Superior temporal gyrus (tissue), 1 donor: ENCODE measurements at regions not wholly inside any gene's neighbourhood (a gene's known extent, or its start where the extent isn't known, plus 50 kb on each side); places are given as distances from the start of the nearest gene placed in this dataset.
"Not testable (repeated sequence)": the region's sequence is repeated elsewhere in the genome, so short reads cannot be mapped to it uniquely, and the experiment has no call there.

ENCODE experiments used
- DNase-seq: peaks from one replicate; pipeline ENCODE4 v3.0.0-alpha.2; 2016; ENCODE audit errors: extremely low spot score

- DNase-seq = no peak
These were observed 53.5 kb downstream of the XCL2 start for GRCh38 chr1:168490306-168490705.

- DNase-seq = no peak
These were observed 55.7 kb downstream of the XCL2 start for GRCh38 chr1:168488138-168488537.

- DNase-seq = not testable (repeated sequence)
These were observed 57.0 kb downstream of the XCL2 start for GRCh38 chr1:168486820-168487219.

GRCh38 chr1:168485048-168485447, 58.7 kb downstream of the XCL2 start:
- no peak for DNase-seq

GRCh38 chr1:168484083-168484482, 59.7 kb downstream of the XCL2 start:
- no peak for DNase-seq

GRCh38 chr1:168483539-168483938, 60.3 kb downstream of the XCL2 start:
- DNase-seq = no peak

GRCh38 chr1:168482106-168482505, 61.7 kb downstream of the XCL2 start:
- no peak for DNase-seq

GRCh38 chr1:168481586-168481985, 62.2 kb downstream of the XCL2 start:
- no peak for DNase-seq

- DNase-seq = no peak
These were observed 62.8 kb downstream of the XCL2 start for GRCh38 chr1:168480997-168481396.

GRCh38 chr1:168477792-168478191, 66.0 kb downstream of the XCL2 start:
- no peak for DNase-seq

- DNase-seq = no peak
These were observed 67.0 kb downstream of the XCL2 start for GRCh38 chr1:168476588-168477385.

- no peak for DNase-seq
These were observed 69.5 kb downstream of the XCL2 start for GRCh38 chr1:168474322-168474721.

- DNase-seq = no peak
These were observed 70.7 kb downstream of the XCL2 start for GRCh38 chr1:168473126-168473525.

GRCh38 chr1:168472223-168472622, 71.6 kb downstream of the XCL2 start:
- DNase-seq = no peak

GRCh38 chr1:168470901-168471431, 72.8 kb downstream of the XCL2 start:
- DNase-seq = no peak

- no peak for DNase-seq
These were observed 74.1 kb downstream of the XCL2 start for GRCh38 chr1:168469690-168470089.

- DNase-seq = no peak
These were observed 75.0 kb downstream of the XCL2 start for GRCh38 chr1:168468822-168469221.

- DNase-seq = no peak
These were observed 75.6 kb downstream of the XCL2 start for GRCh38 chr1:168468042-168468809.

GRCh38 chr1:168467452-168467851, 76.3 kb downstream of the XCL2 start:
- DNase-seq = no peak

- DNase-seq = no peak
These were observed 77.1 kb downstream of the XCL2 start for GRCh38 chr1:168466714-168467131.

GRCh38 chr1:168466092-168466713, 77.6 kb downstream of the XCL2 start:
- DNase-seq = no peak

- DNase-seq = not testable (repeated sequence)
These were observed 82.7 kb downstream of the XCL2 start for GRCh38 chr1:168461108-168461507.
